HG03520 (cell line): ENCODE measurements at regions not wholly inside any gene's neighbourhood (a gene's known extent, or its start where the extent isn't known, plus 50 kb on each side); places are given as distances from the start of the nearest gene placed in this dataset.

Source experiments
- ATAC-seq: cut with Tn5 transposase; IDR thresholded peaks from one replicate; pipeline ENCODE4 v1.9.1; 2021; ENCODE audit warnings: mild to moderate bottlenecking, moderate library complexity; ENCODE audit not compliant: unreplicated experiment

- no peak for ATAC-seq
Observed at GRCh38 chr10:105342606-105343005, 701.5 kb downstream of the SORCS3 start.

DNA sequence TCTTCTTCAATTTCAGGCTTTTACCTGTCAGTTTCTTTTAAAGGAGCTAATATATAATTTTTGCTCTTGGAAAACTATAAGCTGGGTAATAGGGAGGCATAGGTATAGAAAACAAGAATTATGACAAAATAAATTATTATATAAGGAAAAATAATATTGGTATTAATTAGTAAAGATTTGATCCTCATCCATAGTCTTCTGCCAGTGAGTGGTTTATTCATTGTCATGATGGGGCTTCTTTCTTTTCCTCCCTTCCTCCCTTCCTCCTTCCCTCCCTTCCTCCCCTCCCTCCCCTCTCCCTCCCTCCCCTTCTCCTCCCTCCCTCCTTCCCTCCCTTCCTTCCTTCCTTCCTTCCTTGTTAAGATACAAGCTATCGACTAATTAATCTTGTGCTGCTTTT lies 698.6 kb downstream of the SORCS3 start:
- no peak for ATAC-seq

- no peak for ATAC-seq
Observed at GRCh38 chr10:105328503-105329133, 687.5 kb downstream of the SORCS3 start.
